HEK293 (cell line): ENCODE measurements at regions not wholly inside any gene's neighbourhood (a gene's known extent, or its start where the extent isn't known, plus 50 kb on each side); places are given as distances from the start of the nearest gene placed in this dataset.

Experiments used
- ZNF426 ChIP-seq: fragments of 450-650 bp; formaldehyde crosslinking; IDR thresholded peaks from 2 replicates; pipeline ENCODE4 v1.5.1; 2017; ENCODE audit warnings: missing biosample characterization, missing genetic modification characterization, mild to moderate bottlenecking, inconsistent platforms, moderate library complexity
- TF ChIP-seq, protein P1 (sequence below): fragments of 450-650 bp; formaldehyde crosslinking; IDR thresholded peaks from 2 replicates; pipeline ENCODE4 v1.5.1; 2016; ENCODE audit warnings: missing biosample characterization, missing genetic modification characterization

- no peak for TF ChIP-seq ZNF426 (tag by site-specific recombination)
- TF ChIP-seq, protein P1, sequence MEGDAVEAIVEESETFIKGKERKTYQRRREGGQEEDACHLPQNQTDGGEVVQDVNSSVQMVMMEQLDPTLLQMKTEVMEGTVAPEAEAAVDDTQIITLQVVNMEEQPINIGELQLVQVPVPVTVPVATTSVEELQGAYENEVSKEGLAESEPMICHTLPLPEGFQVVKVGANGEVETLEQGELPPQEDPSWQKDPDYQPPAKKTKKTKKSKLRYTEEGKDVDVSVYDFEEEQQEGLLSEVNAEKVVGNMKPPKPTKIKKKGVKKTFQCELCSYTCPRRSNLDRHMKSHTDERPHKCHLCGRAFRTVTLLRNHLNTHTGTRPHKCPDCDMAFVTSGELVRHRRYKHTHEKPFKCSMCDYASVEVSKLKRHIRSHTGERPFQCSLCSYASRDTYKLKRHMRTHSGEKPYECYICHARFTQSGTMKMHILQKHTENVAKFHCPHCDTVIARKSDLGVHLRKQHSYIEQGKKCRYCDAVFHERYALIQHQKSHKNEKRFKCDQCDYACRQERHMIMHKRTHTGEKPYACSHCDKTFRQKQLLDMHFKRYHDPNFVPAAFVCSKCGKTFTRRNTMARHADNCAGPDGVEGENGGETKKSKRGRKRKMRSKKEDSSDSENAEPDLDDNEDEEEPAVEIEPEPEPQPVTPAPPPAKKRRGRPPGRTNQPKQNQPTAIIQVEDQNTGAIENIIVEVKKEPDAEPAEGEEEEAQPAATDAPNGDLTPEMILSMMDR (tag by site-specific recombination): no peak
These were observed 160.4 kb downstream of the NSG2 start for GRCh38 chr5:174205939-174206338.
